ENCODE measurements at regions not wholly inside any gene's neighbourhood (a gene's known extent, or its start where the extent isn't known, plus 50 kb on each side); places are given as distances from the start of the nearest gene placed in this dataset.

GRCh38 chr2:220779511-220779910 lies 792.6 kb downstream of the EPHA4 start:
- Histone ChIP-seq H3K4me3 (no peak overlapping the region), H3K9me3 (no peaks in the 10 kb centered on the region), H3K27me3 (no peaks in the 10 kb centered on the region), H3K4me1 (no peaks in the 10 kb centered on the region), H3K27ac (no peak overlapping the region), H3K36me3 (no peaks in the 10 kb centered on the region)
- WGBS, 2 donors (ENCODE audit: low coverage in 1 of 2) = 80 to 82% methylated on average over 1 of the region's 1 CpG
- TF ChIP-seq POLR2A (IDR thresholded peaks at IDR 0.05) (no peak), EP300 (IDR thresholded peaks at IDR 0.05; ENCODE audit: low read depth) (no peak), POLR2AphosphoS5 (IDR thresholded peaks at IDR 0.05) (no peak)
- TF ChIP-seq, protein P1, sequence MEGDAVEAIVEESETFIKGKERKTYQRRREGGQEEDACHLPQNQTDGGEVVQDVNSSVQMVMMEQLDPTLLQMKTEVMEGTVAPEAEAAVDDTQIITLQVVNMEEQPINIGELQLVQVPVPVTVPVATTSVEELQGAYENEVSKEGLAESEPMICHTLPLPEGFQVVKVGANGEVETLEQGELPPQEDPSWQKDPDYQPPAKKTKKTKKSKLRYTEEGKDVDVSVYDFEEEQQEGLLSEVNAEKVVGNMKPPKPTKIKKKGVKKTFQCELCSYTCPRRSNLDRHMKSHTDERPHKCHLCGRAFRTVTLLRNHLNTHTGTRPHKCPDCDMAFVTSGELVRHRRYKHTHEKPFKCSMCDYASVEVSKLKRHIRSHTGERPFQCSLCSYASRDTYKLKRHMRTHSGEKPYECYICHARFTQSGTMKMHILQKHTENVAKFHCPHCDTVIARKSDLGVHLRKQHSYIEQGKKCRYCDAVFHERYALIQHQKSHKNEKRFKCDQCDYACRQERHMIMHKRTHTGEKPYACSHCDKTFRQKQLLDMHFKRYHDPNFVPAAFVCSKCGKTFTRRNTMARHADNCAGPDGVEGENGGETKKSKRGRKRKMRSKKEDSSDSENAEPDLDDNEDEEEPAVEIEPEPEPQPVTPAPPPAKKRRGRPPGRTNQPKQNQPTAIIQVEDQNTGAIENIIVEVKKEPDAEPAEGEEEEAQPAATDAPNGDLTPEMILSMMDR (IDR thresholded peaks at IDR 0.05) = no peak
- intact Hi-C loops (cut with DNase I; ENCODE audit: low total_unique reads) (no loop called here), in situ Hi-C loops (cut with MboI; ENCODE audit: low pct_ligation_motif_present in 1 of 4, low pct_unique_long_range_greater_than_20kb in 1 of 4, low sequenced_read_pairs in 3 of 4) (no loop called here)
- no peak for DNase-seq

DNA sequence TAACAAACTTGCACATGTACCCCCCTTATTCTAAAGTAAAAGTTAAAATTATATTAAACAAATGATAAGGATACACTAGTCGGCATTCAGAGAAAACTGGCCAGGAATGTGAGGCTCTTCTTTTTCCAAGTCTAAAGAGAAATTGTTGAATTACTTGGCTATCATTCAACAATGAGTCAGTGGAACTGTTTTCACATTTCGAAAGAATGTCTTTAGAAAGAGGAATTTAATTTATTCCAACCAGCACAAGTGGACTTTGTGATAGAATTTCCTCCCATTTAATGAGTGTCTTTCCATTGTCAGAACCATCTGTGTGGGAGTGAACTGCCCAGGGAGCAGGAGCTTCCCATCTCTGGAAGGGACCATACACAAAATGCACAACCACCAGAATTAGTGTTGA lies 792.2 kb downstream of the EPHA4 start:
- Histone ChIP-seq H3K27ac (no peak overlapping the region), H3K27me3 (no peaks in the 10 kb centered on the region), H3K4me3 (no peak overlapping the region), H3K36me3 (no peaks in the 10 kb centered on the region), H3K9me3 (no peaks in the 10 kb centered on the region), H3K4me1 (no peaks in the 10 kb centered on the region)
- TF ChIP-seq POLR2AphosphoS5 (IDR thresholded peaks at IDR 0.05) (no peak), POLR2A (IDR thresholded peaks at IDR 0.05) (no peak), EP300 (IDR thresholded peaks at IDR 0.05; ENCODE audit: low read depth) (no peak)
- TF ChIP-seq, protein P1 (IDR thresholded peaks at IDR 0.05) = no peak
- 60 to 64% methylated on average over 2 of the region's 2 CpGs for WGBS, 2 donors (ENCODE audit: low coverage in 1 of 2)
- DNase-seq = no peak
- in situ Hi-C loops (cut with MboI; ENCODE audit: low pct_ligation_motif_present in 1 of 4, low pct_unique_long_range_greater_than_20kb in 1 of 4, low sequenced_read_pairs in 3 of 4) (no loop called here), intact Hi-C loops (cut with DNase I; ENCODE audit: low total_unique reads) (no loop called here)

- in situ Hi-C loops (cut with MboI; ENCODE audit: low pct_ligation_motif_present in 1 of 4, low pct_unique_long_range_greater_than_20kb in 1 of 4, low sequenced_read_pairs in 3 of 4) = no loop called here
- Histone ChIP-seq H3K4me1 (no peaks in the 10 kb centered on the region), H3K9me3 (no peaks in the 10 kb centered on the region), H3K36me3 (no peaks in the 10 kb centered on the region), H3K27ac (no peak overlapping the region), H3K27me3 (no peaks in the 10 kb centered on the region), H3K4me3 (no peak overlapping the region)
- no peak for DNase-seq
- 68 to 73% methylated on average over 5 of the region's 5 CpGs for WGBS, 2 donors (ENCODE audit: low coverage in 1 of 2)
- intact Hi-C loops (cut with DNase I; ENCODE audit: low total_unique reads) = no loop called here
- TF ChIP-seq, protein P1 (IDR thresholded peaks at IDR 0.05) = no peak
- TF ChIP-seq POLR2AphosphoS5 (IDR thresholded peaks at IDR 0.05) (no peak), EP300 (IDR thresholded peaks at IDR 0.05; ENCODE audit: low read depth) (no peak), POLR2A (IDR thresholded peaks at IDR 0.05) (no peak)
Observed at GRCh38 chr2:220781622-220782241, 790.4 kb downstream of the EPHA4 start.

DNA sequence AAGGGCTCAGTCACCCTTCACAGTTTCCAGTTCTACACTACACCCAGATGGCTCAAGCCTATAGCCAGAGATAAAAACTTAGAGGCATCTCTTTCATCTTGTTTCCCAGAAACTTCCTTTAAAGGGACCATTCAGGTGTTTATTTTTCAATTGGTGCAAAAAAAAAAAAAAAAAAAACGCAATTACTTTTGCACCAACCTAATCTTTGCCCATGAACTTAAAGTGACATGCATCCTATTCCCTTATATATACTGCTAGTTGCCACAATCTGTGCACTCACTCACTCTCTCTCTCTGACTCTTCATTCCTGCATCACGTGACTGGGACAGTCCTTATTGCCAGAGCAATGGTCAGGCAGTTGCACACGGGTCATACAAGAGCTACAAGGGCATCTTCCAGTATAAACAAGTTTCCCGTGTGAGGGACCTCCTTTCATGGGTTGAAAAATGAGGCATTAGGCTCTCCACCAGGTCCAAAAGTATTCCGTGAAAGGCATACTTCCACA lies 789.4 kb downstream of the EPHA4 start:
- WGBS, 2 donors (ENCODE audit: low coverage in 1 of 2) = 60 to 78% methylated on average over 2 to 5 of the region's 5 CpGs
- TF ChIP-seq EP300 (IDR thresholded peaks at IDR 0.05; ENCODE audit: low read depth) (no peak), POLR2A (IDR thresholded peaks at IDR 0.05) (no peak), POLR2AphosphoS5 (IDR thresholded peaks at IDR 0.05) (no peak)
- TF ChIP-seq, protein P1 (IDR thresholded peaks at IDR 0.05) = no peak
- intact Hi-C loops (cut with DNase I; ENCODE audit: low total_unique reads) (no loop called here), in situ Hi-C loops (cut with MboI; ENCODE audit: low pct_ligation_motif_present in 1 of 4, low pct_unique_long_range_greater_than_20kb in 1 of 4, low sequenced_read_pairs in 3 of 4) (no loop called here)
- no peaks in the 10 kb centered on the region for H3K27me3 ChIP-seq
- no peak for DNase-seq
- H3K36me3 ChIP-seq = no peaks in the 10 kb centered on the region
- no peaks in the 10 kb centered on the region for H3K9me3 ChIP-seq
- no peak overlapping the region for H3K4me3 ChIP-seq
- no peak overlapping the region for H3K27ac ChIP-seq
- H3K4me1 ChIP-seq = no peaks in the 10 kb centered on the region

All from transverse colon (tissue), 4 donors.